Heart left ventricle (tissue), 13 donors: ENCODE measurements at regions not wholly inside any gene's neighbourhood (a gene's known extent, or its start where the extent isn't known, plus 50 kb on each side); places are given as distances from the start of the nearest gene placed in this dataset.

ENCODE experiments used
- CTCF ChIP-seq, 12 donors: fragments of 200-600 bp; sonication (generic) in 4 of 12; IDR thresholded peaks; one replicate each; pipeline versions ENCODE4 v1.5.0 to v1.8.0; 2018 to 2022; ENCODE audit warnings: antibody characterized with exemption in 12 of 12, mild to moderate bottlenecking in 5 of 12
- POLR2A ChIP-seq, 2 donors: fragments of 450-650 bp; IDR thresholded peaks; one replicate each; pipeline ENCODE4 v1.6.1; 2017; ENCODE audit warnings: antibody characterized with exemption in 2 of 2, mild to moderate bottlenecking in 2 of 2, moderate library complexity in 2 of 2
- donor health status: ischemic (EF 13 %, LVEDD 7.1; RV severe dilation, severe dysfunction).
- donor health status: DM: no; HTN: yes; CAD: no.
- donor health status: DM: no; HTN: no; CAD: no.
- donor health status: ischemic (EF 25% LVEDD 6.9; RV normal size, moderate dysfunction).
- donor health status: ischemic (EF 25% LVEDD 5.7; RV mildly dilated, moderate dysfunction).
- donor health status: ischemic (EF 35%, LVEDD 5.7; RV mildly dilated, moderate dysfunction).
- donor health status: nonischemic (EF 11% LVEDD 7.7; RV severe dilation, severe dysfunction).
- donor health status: DM: yes; HTN: yes; CAD: no.
- donor health status: PGD.
- donor health status: ischemic (EF 29% LVEDD 5.4; RV normal size, mild dysfunction).
- donor health status: nonischemic (EF 23%, LVEDD 6.1; RV moderate dilation, normal function).

GRCh38 chr1:90174246-90174645 lies 179.3 kb downstream of the ZNF326 start:
- no peak for TF ChIP-seq CTCF (IDR thresholded peaks at IDR 0.05)
- no peak for TF ChIP-seq POLR2A (IDR thresholded peaks at IDR 0.05)
